KMS-11 (cell line): ENCODE measurements at regions not wholly inside any gene's neighbourhood (a gene's known extent, or its start where the extent isn't known, plus 50 kb on each side); places are given as distances from the start of the nearest gene placed in this dataset.

Experiments used
- H2AFZ ChIP-seq: fragments of 200-600 bp; sonication (generic); 2 replicates; pipeline ENCODE4 v1.6.1; 2016; ENCODE audit warnings: antibody characterized with exemption, mixed run types, low read depth
- H3K27ac ChIP-seq: fragments of 200-600 bp; sonication (generic); 2 replicates; pipeline ENCODE4 v1.6.1; 2016; ENCODE audit warnings: mild to moderate bottlenecking, mixed run types
- H3K27me3 ChIP-seq: fragments of 200-600 bp; sonication (generic); 2 replicates; pipeline ENCODE4 v1.6.1; 2017; ENCODE audit warnings: mild to moderate bottlenecking, low read depth, mixed run types, moderate library complexity; ENCODE audit not compliant: insufficient read depth
- H3K36me3 ChIP-seq: fragments of 200-600 bp; sonication (generic); 2 replicates; pipeline ENCODE4 v1.6.1; 2017; ENCODE audit warnings: mild to moderate bottlenecking, mixed run types; ENCODE audit not compliant: insufficient read depth
- H3K4me1 ChIP-seq: fragments of 200-600 bp; sonication (generic); 2 replicates; pipeline ENCODE4 v1.6.1; 2016; ENCODE audit warnings: mild to moderate bottlenecking, low read depth, mixed run types; ENCODE audit not compliant: poor library complexity, severe bottlenecking
- H3K4me2 ChIP-seq: fragments of 200-600 bp; sonication (generic); 2 replicates; pipeline ENCODE4 v1.7.0; 2016; ENCODE audit warnings: mild to moderate bottlenecking, mixed run types
- H3K4me3 ChIP-seq: fragments of 200-600 bp; sonication (generic); IDR thresholded peaks from 2 replicates; pipeline ENCODE4 v1.6.1; 2017; ENCODE audit warnings: low read depth, low read length, mixed read lengths; ENCODE audit not compliant: insufficient read depth
- H3K79me2 ChIP-seq: fragments of 200-600 bp; sonication (generic); 2 replicates; pipeline ENCODE4 v1.6.1; 2016; ENCODE audit warnings: low read depth, mixed run types; ENCODE audit not compliant: insufficient read depth
- H3K9ac ChIP-seq: fragments of 200-600 bp; sonication (generic); 2 replicates; pipeline ENCODE4 v1.6.1; 2016; ENCODE audit warnings: mild to moderate bottlenecking, mixed run types
- H4K20me1 ChIP-seq: fragments of 200-600 bp; sonication (generic); 2 replicates; pipeline ENCODE4 v1.6.1; 2016; ENCODE audit warnings: mild to moderate bottlenecking, mixed run types; ENCODE audit not compliant: insufficient read depth
- TF ChIP-seq, protein P1 (sequence below): fragments of 200-600 bp; sonication (generic); conservative IDR thresholded peaks from 2 replicates; pipeline ENCODE4 v1.6.1; 2017; ENCODE audit warnings: low read depth, mild to moderate bottlenecking, antibody characterized with exemption, low read length, moderate library complexity, mixed read lengths

DNA sequence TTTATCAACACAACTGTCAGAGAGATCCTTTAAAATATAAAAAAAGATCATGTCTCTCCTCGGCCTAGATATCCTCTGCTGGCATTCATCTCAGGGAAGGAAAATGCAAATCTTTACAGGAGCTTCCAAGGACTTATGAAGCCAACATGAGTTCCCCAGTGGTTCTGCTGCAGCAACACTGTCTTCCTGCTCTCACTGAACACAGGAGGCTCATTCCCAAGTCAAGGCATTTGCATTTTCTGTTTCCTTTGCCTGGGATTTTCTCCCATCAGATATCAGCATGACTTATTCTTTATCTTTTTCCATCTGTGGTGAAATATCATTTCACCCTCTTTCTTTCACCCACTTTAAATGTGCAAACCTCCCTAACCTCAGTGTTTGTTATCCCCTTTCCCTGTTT, 513.8 kb upstream of the ZP4 start:
- Histone ChIP-seq H3K27me3 (no peaks in the 10 kb centered on the region), H3K4me1 (no peaks in the 10 kb centered on the region), H3K27ac (no peak overlapping the region), H3K79me2 (no peaks in the 10 kb centered on the region), H3K4me2 (no peak overlapping the region), H4K20me1 (no peaks in the 10 kb centered on the region), H3K9ac (no peak overlapping the region), H3K4me3 (no peak overlapping the region), H2AFZ (no peak overlapping the region), H3K36me3 (no peaks in the 10 kb centered on the region)
- TF ChIP-seq, protein P1, sequence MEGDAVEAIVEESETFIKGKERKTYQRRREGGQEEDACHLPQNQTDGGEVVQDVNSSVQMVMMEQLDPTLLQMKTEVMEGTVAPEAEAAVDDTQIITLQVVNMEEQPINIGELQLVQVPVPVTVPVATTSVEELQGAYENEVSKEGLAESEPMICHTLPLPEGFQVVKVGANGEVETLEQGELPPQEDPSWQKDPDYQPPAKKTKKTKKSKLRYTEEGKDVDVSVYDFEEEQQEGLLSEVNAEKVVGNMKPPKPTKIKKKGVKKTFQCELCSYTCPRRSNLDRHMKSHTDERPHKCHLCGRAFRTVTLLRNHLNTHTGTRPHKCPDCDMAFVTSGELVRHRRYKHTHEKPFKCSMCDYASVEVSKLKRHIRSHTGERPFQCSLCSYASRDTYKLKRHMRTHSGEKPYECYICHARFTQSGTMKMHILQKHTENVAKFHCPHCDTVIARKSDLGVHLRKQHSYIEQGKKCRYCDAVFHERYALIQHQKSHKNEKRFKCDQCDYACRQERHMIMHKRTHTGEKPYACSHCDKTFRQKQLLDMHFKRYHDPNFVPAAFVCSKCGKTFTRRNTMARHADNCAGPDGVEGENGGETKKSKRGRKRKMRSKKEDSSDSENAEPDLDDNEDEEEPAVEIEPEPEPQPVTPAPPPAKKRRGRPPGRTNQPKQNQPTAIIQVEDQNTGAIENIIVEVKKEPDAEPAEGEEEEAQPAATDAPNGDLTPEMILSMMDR = no peak

DNA sequence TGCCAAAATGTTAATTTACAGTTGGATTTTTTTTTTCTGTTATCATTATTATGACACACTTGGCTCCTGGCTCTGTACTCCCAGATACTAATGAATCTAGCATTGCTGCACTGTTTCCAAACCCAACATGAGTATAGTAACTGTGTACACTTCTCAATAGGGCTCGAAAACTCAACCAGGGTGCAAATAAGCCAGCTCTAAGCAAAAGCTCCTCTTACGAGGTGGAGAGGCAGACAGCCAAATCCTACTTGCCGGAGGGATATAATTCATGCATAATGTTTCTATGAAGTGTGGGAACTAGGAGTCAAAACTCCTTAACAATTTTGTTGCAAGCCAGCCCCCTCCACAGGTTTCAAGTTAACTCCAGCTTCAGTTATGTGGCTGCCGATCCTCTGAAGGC, 510.4 kb upstream of the ZP4 start:
- no peak overlapping the region for H3K4me3 ChIP-seq
- H2AFZ ChIP-seq = no peak overlapping the region
- H3K9ac ChIP-seq = no peak overlapping the region
- no peaks in the 10 kb centered on the region for H3K36me3 ChIP-seq
- H3K4me1 ChIP-seq = no peaks in the 10 kb centered on the region
- TF ChIP-seq, protein P1 = no peak
- H3K79me2 ChIP-seq = no peaks in the 10 kb centered on the region
- no peak overlapping the region for H3K4me2 ChIP-seq
- no peaks in the 10 kb centered on the region for H3K27me3 ChIP-seq
- no peaks in the 10 kb centered on the region for H4K20me1 ChIP-seq
- no peak overlapping the region for H3K27ac ChIP-seq

DNA sequence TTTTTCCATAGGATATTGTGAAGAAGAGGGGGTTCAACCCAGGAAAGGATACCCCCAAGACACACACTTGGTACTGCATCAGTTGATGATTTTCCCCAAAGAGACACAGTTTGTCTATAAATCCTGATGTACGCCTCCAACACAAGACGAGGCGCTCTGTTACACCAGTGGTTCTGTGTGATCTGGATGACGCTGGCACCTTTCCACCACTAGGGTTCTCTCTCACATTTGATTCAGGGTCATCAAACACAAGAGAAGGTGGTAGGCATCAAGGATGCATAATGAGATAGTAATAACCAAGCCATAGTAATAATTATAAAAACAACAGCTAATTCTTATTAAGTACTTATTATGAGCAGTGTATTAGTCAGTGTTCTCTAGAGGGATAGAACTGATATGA, 508.8 kb upstream of the ZP4 start:
- TF ChIP-seq, protein P1 = no peak; the same call in 1 of the 2 replicates
- no peaks in the 10 kb centered on the region for H3K36me3 ChIP-seq
- no peak overlapping the region for H3K9ac ChIP-seq
- H3K79me2 ChIP-seq = no peaks in the 10 kb centered on the region
- no peak overlapping the region for H2AFZ ChIP-seq
- H3K4me2 ChIP-seq = no peak overlapping the region
- no peaks in the 10 kb centered on the region for H3K27me3 ChIP-seq
- H3K4me1 ChIP-seq = no peaks in the 10 kb centered on the region
- H4K20me1 ChIP-seq = no peaks in the 10 kb centered on the region
- no peak overlapping the region for H3K27ac ChIP-seq
- H3K4me3 ChIP-seq = no peak overlapping the region

DNA sequence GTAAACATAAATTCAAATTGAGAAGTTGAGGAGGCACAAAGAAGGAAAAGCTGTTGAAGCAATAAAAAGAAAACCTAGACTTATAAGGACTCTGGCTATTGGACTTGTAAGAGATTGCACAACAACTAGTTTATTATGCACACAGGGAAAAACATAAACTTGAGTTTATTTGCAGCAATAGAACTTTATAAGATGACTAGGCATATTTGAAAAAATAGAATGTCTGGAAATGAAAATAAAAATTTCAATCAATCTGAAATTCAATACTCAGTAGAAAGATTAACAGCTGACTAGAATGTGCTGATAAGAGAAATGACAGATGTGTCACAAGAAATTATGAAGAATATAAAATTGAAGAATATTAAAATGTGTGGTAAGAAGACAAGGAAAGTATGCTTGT, 505.4 kb upstream of the ZP4 start:
- no peaks in the 10 kb centered on the region for H3K27me3 ChIP-seq
- H3K36me3 ChIP-seq = no peaks in the 10 kb centered on the region
- no peak overlapping the region for H3K4me2 ChIP-seq
- H3K4me1 ChIP-seq = no peaks in the 10 kb centered on the region
- TF ChIP-seq, protein P1 = no peak
- no peak overlapping the region for H2AFZ ChIP-seq
- no peak overlapping the region for H3K4me3 ChIP-seq
- no peak overlapping the region for H3K27ac ChIP-seq
- H4K20me1 ChIP-seq = no peaks in the 10 kb centered on the region
- H3K9ac ChIP-seq = no peak overlapping the region
- H3K79me2 ChIP-seq = no peaks in the 10 kb centered on the region
